ENCODE measurements at regions not wholly inside any gene's neighbourhood (a gene's known extent, or its start where the extent isn't known, plus 50 kb on each side); places are given as distances from the start of the nearest gene placed in this dataset.
"Not testable (repeated sequence)": the region's sequence is repeated elsewhere in the genome, so short reads cannot be mapped to it uniquely, and the experiment has no call there.

DNA sequence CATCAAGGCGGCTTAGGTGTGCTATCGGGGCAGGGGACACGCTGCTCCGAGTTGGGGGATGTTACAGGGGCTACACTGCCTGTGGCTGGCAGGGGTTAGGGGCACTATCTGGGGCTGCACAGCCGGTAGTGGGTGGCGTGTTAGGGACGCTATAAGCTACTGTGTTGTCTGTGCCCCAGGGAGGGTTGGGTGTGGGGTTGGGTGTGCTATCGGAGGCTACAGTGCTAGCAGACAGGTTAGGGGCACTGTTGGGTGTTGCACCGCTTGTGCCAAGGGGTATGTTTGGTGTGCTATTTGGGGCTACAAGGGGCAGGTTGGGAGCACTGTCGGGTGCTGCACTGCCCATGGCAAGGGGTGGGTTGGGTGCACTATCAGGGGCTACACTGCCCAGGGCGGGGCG is 120.2 kb upstream of the VPREB1 start:
- FAIRE-seq, result no peak

DNA sequence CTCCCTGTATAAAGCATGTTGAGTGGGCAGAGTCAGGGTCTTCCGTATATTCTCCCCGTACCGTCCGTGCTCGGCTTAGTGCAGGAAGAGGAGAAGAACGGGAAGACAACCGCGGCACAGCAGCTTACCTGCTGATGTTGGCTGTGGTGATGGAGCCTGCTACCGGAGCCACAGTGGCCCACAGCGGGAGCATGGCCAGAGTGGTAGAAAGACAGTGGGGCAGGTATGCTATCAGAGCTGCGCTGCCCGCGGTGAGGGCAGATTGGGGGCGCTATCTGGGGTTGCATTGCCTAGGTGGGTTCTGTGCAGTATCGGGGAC is 120.7 kb upstream of the VPREB1 start:
- FAIRE-seq, result no peak
- no peak for DNase-seq (ENCODE audit: insufficient read length, low spot score)

More for the DNA sequence above, 120.2 kb upstream of the VPREB1 start:
- no peak for DNase-seq (ENCODE audit: insufficient read length, low spot score)
- TF ChIP-seq, protein P1, sequence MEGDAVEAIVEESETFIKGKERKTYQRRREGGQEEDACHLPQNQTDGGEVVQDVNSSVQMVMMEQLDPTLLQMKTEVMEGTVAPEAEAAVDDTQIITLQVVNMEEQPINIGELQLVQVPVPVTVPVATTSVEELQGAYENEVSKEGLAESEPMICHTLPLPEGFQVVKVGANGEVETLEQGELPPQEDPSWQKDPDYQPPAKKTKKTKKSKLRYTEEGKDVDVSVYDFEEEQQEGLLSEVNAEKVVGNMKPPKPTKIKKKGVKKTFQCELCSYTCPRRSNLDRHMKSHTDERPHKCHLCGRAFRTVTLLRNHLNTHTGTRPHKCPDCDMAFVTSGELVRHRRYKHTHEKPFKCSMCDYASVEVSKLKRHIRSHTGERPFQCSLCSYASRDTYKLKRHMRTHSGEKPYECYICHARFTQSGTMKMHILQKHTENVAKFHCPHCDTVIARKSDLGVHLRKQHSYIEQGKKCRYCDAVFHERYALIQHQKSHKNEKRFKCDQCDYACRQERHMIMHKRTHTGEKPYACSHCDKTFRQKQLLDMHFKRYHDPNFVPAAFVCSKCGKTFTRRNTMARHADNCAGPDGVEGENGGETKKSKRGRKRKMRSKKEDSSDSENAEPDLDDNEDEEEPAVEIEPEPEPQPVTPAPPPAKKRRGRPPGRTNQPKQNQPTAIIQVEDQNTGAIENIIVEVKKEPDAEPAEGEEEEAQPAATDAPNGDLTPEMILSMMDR (IDR thresholded peaks at IDR 0.05; ENCODE audit: insufficient read depth, missing control alignments), result no peak

DNA sequence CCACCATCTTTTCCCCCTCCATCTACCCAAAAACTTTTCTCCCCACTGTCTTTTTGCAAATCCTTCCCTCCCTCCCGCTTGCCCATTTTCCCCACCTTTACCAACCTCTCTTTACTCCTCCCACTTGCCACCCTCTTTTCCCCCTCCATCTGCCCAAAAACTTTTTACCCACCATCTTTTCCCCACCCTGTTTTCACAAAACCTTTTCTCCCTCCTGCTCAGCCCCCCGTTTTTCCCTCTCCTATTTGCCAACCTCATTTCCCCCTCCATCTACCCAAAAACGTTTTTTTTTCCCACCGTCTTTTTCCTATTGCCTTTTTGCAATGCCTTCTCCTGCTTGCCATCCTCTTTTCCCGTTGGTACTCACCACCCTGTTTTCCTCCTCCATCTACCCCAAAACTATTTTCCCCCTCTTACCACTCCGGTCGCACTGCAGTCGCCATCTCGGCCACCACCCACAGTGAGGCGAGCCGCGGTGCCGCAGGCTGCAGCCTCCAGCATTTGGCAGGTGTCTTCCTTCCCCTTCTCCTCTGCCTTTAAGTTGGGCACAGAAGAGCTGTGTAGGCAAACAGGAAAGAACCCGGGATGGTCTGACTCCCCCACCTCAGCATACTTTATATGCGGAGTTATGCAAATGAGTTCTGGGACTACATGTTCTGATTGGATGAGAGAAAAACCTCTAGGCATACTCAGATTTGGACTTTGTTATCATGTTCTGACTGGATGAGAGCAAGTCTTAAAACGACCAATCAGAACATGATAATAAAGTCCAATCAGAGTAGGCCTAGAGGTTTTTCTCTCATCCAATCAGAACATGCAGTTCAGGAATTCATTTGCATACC is 121.2 kb upstream of the VPREB1 start:
- TF ChIP-seq, protein P1 (IDR thresholded peaks at IDR 0.05; ENCODE audit: insufficient read depth, missing control alignments), result no peak
- FAIRE-seq, result no peak
- no peak for DNase-seq (ENCODE audit: insufficient read length, low spot score)

More for the DNA sequence above, 120.7 kb upstream of the VPREB1 start:
- TF ChIP-seq, protein P1 (IDR thresholded peaks at IDR 0.05; ENCODE audit: insufficient read depth, missing control alignments), result no peak

DNA sequence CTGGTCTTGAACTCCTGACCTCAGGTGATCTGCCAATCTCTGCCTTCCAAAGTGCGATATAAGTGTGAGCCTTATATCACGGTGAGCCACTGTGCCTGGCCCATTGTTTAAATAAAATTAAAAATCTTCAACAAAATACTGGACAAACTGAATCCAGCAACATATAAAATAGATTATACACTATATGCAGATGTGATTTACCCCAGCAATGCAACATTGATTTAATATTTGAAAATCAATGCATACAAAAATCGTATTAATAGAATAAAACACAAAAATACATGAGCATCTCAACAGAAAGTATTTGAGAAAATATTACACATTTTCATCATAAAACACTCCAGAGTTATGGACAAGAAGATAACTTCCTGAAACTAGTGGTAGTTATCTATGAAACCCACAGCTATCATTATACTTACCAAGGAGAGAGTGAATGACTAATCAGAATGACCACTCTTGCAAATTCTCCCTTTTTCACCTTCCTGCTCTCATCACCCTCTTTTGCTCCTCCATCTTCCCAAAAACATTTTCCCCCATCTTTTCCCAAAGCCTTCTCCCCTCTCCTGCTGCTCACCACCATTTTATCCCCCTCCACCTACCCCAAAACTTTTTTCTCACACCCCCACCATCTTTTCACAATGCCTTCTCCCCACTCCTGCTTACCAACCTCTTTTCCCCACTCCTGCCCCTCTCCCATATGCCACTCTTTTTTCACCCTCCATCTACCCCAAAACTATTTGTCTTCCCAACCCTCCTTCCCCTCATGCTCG is 122.1 kb upstream of the VPREB1 start:
- FAIRE-seq (no peak), DNase-seq (ENCODE audit: insufficient read length, low spot score) (no peak)
- TF ChIP-seq, protein P1 (IDR thresholded peaks at IDR 0.05; ENCODE audit: insufficient read depth, missing control alignments), result no peak

DNA sequence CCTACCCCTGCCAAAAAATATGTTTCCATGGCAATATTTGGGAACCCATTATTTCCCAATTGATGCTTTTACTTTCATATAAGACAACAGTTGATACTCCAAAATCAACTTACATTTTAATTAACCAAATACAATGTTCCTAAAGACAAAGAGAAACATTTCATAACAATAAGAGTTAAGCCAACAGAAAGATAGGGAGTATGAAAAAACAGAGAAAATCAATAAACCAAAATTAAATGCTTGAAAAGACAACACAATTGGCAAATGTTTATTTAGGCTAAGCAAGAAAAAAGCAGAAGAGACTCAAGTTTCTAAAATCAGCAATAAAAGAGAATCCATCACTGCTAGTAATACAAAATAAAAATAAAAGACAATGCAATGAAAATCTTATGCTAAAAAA is 123.1 kb upstream of the VPREB1 start:
- no peak for FAIRE-seq
- DNase-seq (ENCODE audit: insufficient read length, low spot score), result no peak
- TF ChIP-seq, protein P1 (IDR thresholded peaks at IDR 0.05; ENCODE audit: insufficient read depth, missing control alignments), result no peak

DNA sequence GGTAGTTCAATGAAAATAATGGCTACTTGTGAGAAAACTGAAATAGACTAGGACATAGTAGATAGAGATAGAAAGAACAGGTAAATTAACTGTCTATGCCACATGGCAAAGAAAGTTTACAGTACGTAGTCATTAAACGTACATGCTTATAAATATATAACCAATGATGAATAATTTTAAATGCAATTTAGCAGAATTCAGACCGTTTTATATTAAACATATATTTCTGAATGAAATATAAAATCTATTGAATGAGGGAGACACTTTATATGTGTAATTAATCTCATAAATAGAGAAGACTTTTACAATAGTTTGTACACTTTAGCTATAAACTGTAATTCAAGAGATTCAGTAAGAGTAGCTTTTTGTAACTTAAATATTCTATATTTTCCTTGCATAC is 124.4 kb upstream of the VPREB1 start:
- no peak for DNase-seq (ENCODE audit: insufficient read length, low spot score)
- no peak for FAIRE-seq
- TF ChIP-seq, protein P1 (IDR thresholded peaks at IDR 0.05; ENCODE audit: insufficient read depth, missing control alignments), result no peak

DNA sequence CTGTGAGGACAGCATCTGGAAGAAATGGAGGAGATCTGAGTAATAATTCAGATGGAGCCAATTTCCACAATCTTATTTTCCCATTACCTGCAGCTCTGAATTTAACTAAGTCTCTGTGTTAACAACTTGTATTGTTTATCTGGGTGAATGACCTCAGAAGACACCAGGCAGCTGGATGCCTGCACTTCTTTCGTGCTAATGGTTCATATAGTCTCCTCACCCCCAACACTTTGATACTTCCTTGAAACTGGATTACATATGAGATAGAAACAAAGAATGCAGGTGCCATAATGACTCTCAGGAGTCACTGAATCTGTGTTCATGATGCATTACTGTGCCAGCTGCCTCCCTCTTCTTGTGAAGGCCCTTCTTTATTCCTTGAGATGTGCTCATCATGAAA is 125.6 kb upstream of the VPREB1 start:
- TF ChIP-seq, protein P1 (IDR thresholded peaks at IDR 0.05; ENCODE audit: insufficient read depth, missing control alignments), result no peak

DNA sequence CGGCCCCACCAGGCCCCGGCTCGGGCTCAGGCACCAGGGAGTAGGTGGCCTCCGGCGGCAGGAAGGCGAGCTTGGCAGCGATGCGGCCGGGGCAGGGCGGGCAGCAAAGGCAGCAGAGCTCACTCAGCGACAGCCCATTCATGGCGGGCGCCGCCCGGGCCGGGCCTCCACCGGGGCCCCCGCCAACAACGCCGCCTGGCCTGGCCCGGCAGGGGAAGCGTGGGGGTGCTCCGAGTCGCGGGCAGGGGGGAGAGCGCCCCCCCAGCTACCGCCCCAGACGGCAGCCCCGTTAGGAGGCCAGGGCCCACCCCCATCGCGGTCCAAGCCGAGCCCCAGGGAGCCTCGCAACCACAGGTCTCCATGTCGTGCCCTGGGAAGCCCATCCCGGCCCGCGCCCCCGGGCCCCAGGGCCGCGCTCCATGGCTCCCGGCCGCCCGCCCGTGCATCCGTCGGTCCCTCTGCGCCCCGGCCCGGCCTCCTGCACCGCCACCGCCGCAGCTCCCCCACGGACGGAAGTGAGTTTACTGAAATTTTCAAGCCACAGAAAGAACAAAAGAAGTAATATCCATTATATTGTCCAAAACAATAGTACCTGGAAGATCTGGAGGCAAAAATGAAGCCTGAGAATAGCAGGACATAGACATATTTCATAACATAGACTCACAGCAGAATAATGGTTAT is 126.6 kb upstream of the VPREB1 start:
- FAIRE-seq, result not testable (repeated sequence)

More for the DNA sequence above, 125.6 kb upstream of the VPREB1 start:
- no peak for FAIRE-seq
- DNase-seq (ENCODE audit: insufficient read length, low spot score), result no peak

DNA sequence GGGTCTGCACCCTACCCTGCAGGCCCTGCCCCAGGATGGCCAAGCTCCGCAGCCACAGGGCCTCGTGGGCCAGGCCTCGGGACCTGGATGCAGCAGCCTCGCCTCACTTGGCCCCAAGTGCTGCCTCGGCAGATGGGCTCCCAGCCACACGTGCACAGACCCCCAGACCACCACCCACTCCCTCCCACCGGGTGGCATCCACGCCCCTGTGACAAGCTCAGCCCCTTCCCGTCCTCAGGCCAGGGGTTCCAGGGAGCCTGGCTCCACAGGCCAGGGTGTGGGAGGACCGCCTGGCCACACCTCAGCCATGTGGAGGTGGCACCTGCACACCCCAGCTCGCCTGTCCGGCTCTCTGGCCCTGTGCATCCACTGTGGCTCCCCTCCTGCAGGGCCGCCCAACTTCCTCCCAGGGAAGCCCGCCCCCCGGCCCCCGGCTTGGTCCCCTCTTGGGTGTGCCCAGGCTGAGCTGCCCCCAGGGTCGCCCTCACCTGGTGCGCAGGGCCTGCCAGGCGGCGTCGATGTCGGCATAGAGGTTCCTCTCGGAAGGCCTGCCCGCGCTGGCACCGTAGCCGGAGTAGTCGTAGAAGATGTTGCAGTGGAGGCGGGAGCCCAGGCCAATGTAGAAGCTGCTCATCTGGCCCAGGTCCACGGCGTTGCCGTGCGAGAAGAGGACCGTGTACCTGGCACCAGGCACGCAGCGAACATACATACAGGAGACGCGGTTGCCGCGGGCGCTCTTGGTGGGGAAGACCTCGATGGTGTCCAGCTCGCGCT is 127.4 kb upstream of the VPREB1 start:
- FAIRE-seq; DNase-seq (ENCODE audit: insufficient read length, low spot score): not testable (repeated sequence)

More for the DNA sequence above, 126.6 kb upstream of the VPREB1 start:
- not testable (repeated sequence) for DNase-seq (ENCODE audit: insufficient read length, low spot score)

Measured in D721Med (cell line).